Adrenal gland (tissue), 9 donors: ENCODE measurements at regions not wholly inside any gene's neighbourhood (a gene's known extent, or its start where the extent isn't known, plus 50 kb on each side); places are given as distances from the start of the nearest gene placed in this dataset.
"Not testable (repeated sequence)": the region's sequence is repeated elsewhere in the genome, so short reads cannot be mapped to it uniquely, and the experiment has no call there.

Experiments
- DNase-seq, 7 donors: peaks; one replicate each; pipeline ENCODE4 v3.0.0-alpha.2; 2019 to 2020
- H3K27ac ChIP-seq, 5 donors: fragments of 200-600 bp; sonication (generic) in 4 of 5; 1 replicate in 3 of 5; 2 replicates in 2 of 5; pipeline versions ENCODE4 v1.5.1 to v1.8.0; 2016 to 2020; ENCODE audit warnings: mild to moderate bottlenecking in 1 of 5
- H3K27me3 ChIP-seq: fragments of 200-600 bp; 2 replicates; pipeline ENCODE4 v1.8.0; 2021
- H3K36me3 ChIP-seq, 2 donors: fragments of 200-600 bp; replicated peaks in 1 of 2; 1 replicate in 1 of 2; 2 replicates in 1 of 2; pipeline versions ENCODE4 v1.5.1 to v1.8.0; 2018 to 2022
- H3K4me1 ChIP-seq, 2 donors: fragments of 200-600 bp; replicated peaks in 1 of 2; 1 replicate in 1 of 2; 2 replicates in 1 of 2; pipeline versions ENCODE4 v1.5.1 to v1.8.0; 2018 to 2021
- H3K4me3 ChIP-seq, 4 donors: fragments of 200-600 bp; sonication (generic) in 3 of 4; one replicate each; pipeline ENCODE4 v1.5.1; 2016 to 2018
- H3K9me3 ChIP-seq, 3 donors: fragments of 200-600 bp; sonication (generic) in 1 of 3; replicated peaks in 1 of 3; 1 replicate in 2 of 3; 2 replicates in 1 of 3; pipeline versions ENCODE4 v1.5.1 to v1.8.0; 2016 to 2021
- CTCF ChIP-seq, 6 experiments: fragments of 450-650 bp in 4 of 6; fragments of 200-600 bp in 2 of 6; sonication (generic) in 1 of 6; IDR thresholded peaks; 1 replicate in 5 of 6; 2 replicates in 1 of 6; pipeline versions ENCODE4 v1.5.1 to v1.8.0; 2016 to 2021; ENCODE audit warnings: antibody characterized with exemption in 6 of 6, mild to moderate bottlenecking in 2 of 6, moderate library complexity in 1 of 6
- POLR2A ChIP-seq, 2 donors: fragments of 450-650 bp; IDR thresholded peaks; one replicate each; pipeline ENCODE4 v1.6.1; 2017; ENCODE audit warnings: antibody characterized with exemption in 2 of 2, mild to moderate bottlenecking in 2 of 2, moderate library complexity in 1 of 2
- WGBS, 4 donors: extraction: QIAGEN DNeasy Blood & Tissue Kit in 2 of 4; methylation state at CpG; one replicate each; pipeline versions ENCODE4 v1.1.5 to v1.1.7; 2013 to 2017; 5-methylcytosine and 5-hydroxymethylcytosine counted together
- intact Hi-C, 2 donors: fragments of 100-400 bp; cut with DNase I; formaldehyde crosslinking; loops; one replicate each; pipeline versions ENCODE4 v1.14.1 to v1.15.0; 2022 to 2023
- donor health status: healthy with polysubstance abuse.
- donor health status: Bipolar disorder and iron deficiency.
- donor health status: DM: yes; HTN: yes; CAD: no.
- donor health status: DM: no; HTN: no; CAD: no.
- donor health status: DM: no; HTN: no; CAD: no.

- intact Hi-C loops: no loop called here
Observed at GRCh38 chr17:52410781-52411180, 252.3 kb upstream of the CA10 start.

GRCh38 chr17:52409222-52409621 is 250.7 kb upstream of the CA10 start:
- H3K36me3 ChIP-seq, H3K9me3 ChIP-seq, intact Hi-C loops, DNase-seq, H3K27ac ChIP-seq, H3K27me3 ChIP-seq, H3K4me3 ChIP-seq, H3K4me1 ChIP-seq: not testable (repeated sequence)
- WGBS, 4 donors: 68 to 93% (median 81%) methylated on average over 9 to 15 of the region's 15 CpGs

More at GRCh38 chr17:52410781-52411180, 252.3 kb upstream of the CA10 start:
- WGBS, 4 donors: 0 to 26% (median 24%) methylated on average over 1 of the region's 1 CpG
- no peak for DNase-seq
- H3K36me3 ChIP-seq: no peaks in the 10 kb centered on the region
- no peak for TF ChIP-seq POLR2A (IDR thresholded peaks at IDR 0.05)
- no peak for TF ChIP-seq CTCF (IDR thresholded peaks at IDR 0.05)
- H3K9me3 ChIP-seq: no peaks in the 10 kb centered on the region
- no peak overlapping the region for H3K27ac ChIP-seq
- no peak overlapping the region for H3K4me3 ChIP-seq
- no peaks in the 10 kb centered on the region for H3K4me1 ChIP-seq
- no peaks in the 10 kb centered on the region for H3K27me3 ChIP-seq

GRCh38 chr17:52395308-52395707 is 236.8 kb upstream of the CA10 start:
- Histone ChIP-seq H3K4me3 (no peak overlapping the region), H3K9me3 (no peaks in the 10 kb centered on the region), H3K36me3 (no peaks in the 10 kb centered on the region), H3K27ac (no peak overlapping the region), H3K4me1 (no peaks in the 10 kb centered on the region), H3K27me3 (no peaks in the 10 kb centered on the region)
- WGBS, 4 donors: 45 to 80% (median 56%) methylated on average over 3 of the region's 3 CpGs
- no peak for DNase-seq
- TF ChIP-seq POLR2A (IDR thresholded peaks at IDR 0.05): no peak
- TF ChIP-seq CTCF (IDR thresholded peaks at IDR 0.05): no peak
- intact Hi-C loops: no loop called here

GRCh38 chr17:52390422-52390821 is 231.9 kb upstream of the CA10 start:
- no peak for TF ChIP-seq POLR2A (IDR thresholded peaks at IDR 0.05)
- no peak for TF ChIP-seq CTCF (IDR thresholded peaks at IDR 0.05)
- Histone ChIP-seq H3K27ac (no peak overlapping the region), H3K27me3 (no peaks in the 10 kb centered on the region), H3K4me1 (no peaks in the 10 kb centered on the region), H3K9me3 (no peaks in the 10 kb centered on the region), H3K4me3 (no peak overlapping the region), H3K36me3 (no peaks in the 10 kb centered on the region)
- no peak for DNase-seq
- intact Hi-C loops: no loop called here
- WGBS, 4 donors: 76 to 97% (median 91%) methylated on average over 1 of the region's 1 CpG

GRCh38 chr17:52389632-52390031 is 231.1 kb upstream of the CA10 start:
- intact Hi-C loops: no loop called here
- no peak for DNase-seq
- no peaks in the 10 kb centered on the region for H3K9me3 ChIP-seq
- 47 to 51% (median 48%) methylated on average over 4 of the region's 4 CpGs for WGBS, 4 donors
- no peak overlapping the region for H3K4me3 ChIP-seq
- no peaks in the 10 kb centered on the region for H3K4me1 ChIP-seq
- TF ChIP-seq POLR2A (IDR thresholded peaks at IDR 0.05) (no peak), CTCF (IDR thresholded peaks at IDR 0.05) (no peak)
- H3K27ac ChIP-seq: no peak overlapping the region
- H3K36me3 ChIP-seq: no peaks in the 10 kb centered on the region
- no peaks in the 10 kb centered on the region for H3K27me3 ChIP-seq
